H9 (cell line): ENCODE measurements at regions not wholly inside any gene's neighbourhood (a gene's known extent, or its start where the extent isn't known, plus 50 kb on each side); places are given as distances from the start of the nearest gene placed in this dataset.

Experiments
- DNase-seq: peaks from one replicate; pipeline ENCODE4 v3.0.0-alpha.2; 2017
- H2AFZ ChIP-seq: one replicate; pipeline ENCODE4 v1.6.1; 2013; ENCODE audit warnings: mild to moderate bottlenecking, low read length, control low read depth, moderate library complexity
- H2AK5ac ChIP-seq: 2 replicates; pipeline ENCODE4 v1.6.1; 2013; ENCODE audit warnings: low read length, control low read depth, mixed read lengths; ENCODE audit not compliant: insufficient read length
- H2BK120ac ChIP-seq: one replicate; pipeline ENCODE4 v1.6.1; 2013; ENCODE audit warnings: low read depth, mild to moderate bottlenecking, low read length, control low read depth, inconsistent platforms; ENCODE audit not compliant: poor library complexity, severe bottlenecking
- H2BK12ac ChIP-seq: 2 replicates; pipeline ENCODE4 v1.6.1; 2013; ENCODE audit warnings: low read length, control low read depth, mixed read lengths, low read depth; ENCODE audit not compliant: insufficient read length
- H2BK15ac ChIP-seq: 2 replicates; pipeline ENCODE4 v1.6.1; 2013; ENCODE audit warnings: low read depth, low read length, control low read depth
- H2BK20ac ChIP-seq: one replicate; pipeline ENCODE4 v1.6.1; 2013; ENCODE audit warnings: low read depth, mild to moderate bottlenecking, low read length, control low read depth, inconsistent platforms; ENCODE audit not compliant: poor library complexity, severe bottlenecking
- H2BK5ac ChIP-seq: 2 replicates; pipeline ENCODE4 v1.6.1; 2013; ENCODE audit warnings: low read length, control low read depth, mixed read lengths; ENCODE audit not compliant: insufficient read length
- H3K14ac ChIP-seq: 2 replicates; pipeline ENCODE4 v1.6.1; 2013; ENCODE audit warnings: low read length, control low read depth; ENCODE audit not compliant: insufficient read depth
- H3K18ac ChIP-seq: 2 replicates; pipeline ENCODE4 v1.6.1; 2013; ENCODE audit warnings: low read depth, mild to moderate bottlenecking, mixed read lengths, low read length, control low read depth; ENCODE audit not compliant: insufficient read length
- H3K23ac ChIP-seq: 2 replicates; pipeline ENCODE4 v1.6.1; 2013; ENCODE audit warnings: low read length, control low read depth, mixed read lengths, low read depth; ENCODE audit not compliant: insufficient read length
- H3K23me2 ChIP-seq: 2 replicates; pipeline ENCODE4 v1.6.1; 2013; ENCODE audit warnings: low read depth, mild to moderate bottlenecking, mixed read lengths, low read length, control low read depth; ENCODE audit not compliant: insufficient read length, poor library complexity, severe bottlenecking
- H3K27ac ChIP-seq: 2 replicates; pipeline ENCODE4 v1.5.1; 2013; ENCODE audit warnings: low read length, control low read depth, mixed read lengths, low read depth; ENCODE audit not compliant: insufficient read length
- H3K27me3 ChIP-seq: 2 replicates; pipeline ENCODE4 v1.6.1; 2013; ENCODE audit warnings: low read length, control low read depth, inconsistent platforms; ENCODE audit not compliant: insufficient read depth
- H3K4ac ChIP-seq: 2 replicates; pipeline ENCODE4 v1.6.1; 2013; ENCODE audit warnings: low read depth, mild to moderate bottlenecking, control low read depth, inconsistent platforms, low read length, moderate library complexity
- H3K4me1 ChIP-seq: 2 replicates; pipeline ENCODE4 v1.6.1; 2013; ENCODE audit warnings: low read length, control low read depth, inconsistent platforms; ENCODE audit not compliant: insufficient read depth
- H3K4me2 ChIP-seq: 2 replicates; pipeline ENCODE4 v1.6.1; 2013; ENCODE audit warnings: low read length, control low read depth, mixed read lengths; ENCODE audit not compliant: insufficient read length, insufficient read depth
- H3K56ac ChIP-seq: 2 replicates; pipeline ENCODE4 v1.6.1; 2013; ENCODE audit warnings: low read depth, mild to moderate bottlenecking, mixed read lengths, low read length, control low read depth; ENCODE audit not compliant: insufficient read length
- H3K79me1 ChIP-seq: 2 replicates; pipeline ENCODE4 v1.6.1; 2013; ENCODE audit warnings: low read depth, mild to moderate bottlenecking, moderate library complexity, low read length, control low read depth, inconsistent platforms; ENCODE audit not compliant: insufficient read depth, poor library complexity, severe bottlenecking
- H3K79me2 ChIP-seq: 2 replicates; pipeline ENCODE4 v1.6.1; 2013; ENCODE audit warnings: low read length, control low read depth, inconsistent platforms; ENCODE audit not compliant: insufficient read depth
- H3K9ac ChIP-seq: 2 replicates; pipeline ENCODE4 v1.6.1; 2013; ENCODE audit warnings: low read length, control low read depth, mixed read lengths; ENCODE audit not compliant: insufficient read length; ENCODE audit errors: extremely low read depth
- H3K9me3 ChIP-seq: one replicate; pipeline ENCODE4 v1.6.1; 2013; ENCODE audit warnings: low read depth, low read length, inconsistent platforms; ENCODE audit not compliant: control insufficient read depth
- H3T11ph ChIP-seq: one replicate; pipeline ENCODE4 v1.6.1; 2013; ENCODE audit warnings: mild to moderate bottlenecking, low read length, control low read depth, inconsistent platforms
- H4K20me1 ChIP-seq: one replicate; pipeline ENCODE4 v1.6.1; 2013; ENCODE audit not compliant: control insufficient read depth, insufficient read length, insufficient read depth
- H4K5ac ChIP-seq: 2 replicates; pipeline ENCODE4 v1.6.1; 2013; ENCODE audit warnings: low read depth, mild to moderate bottlenecking, mixed read lengths, low read length, control low read depth; ENCODE audit not compliant: insufficient read length
- H4K8ac ChIP-seq: replicated peaks from 2 replicates; pipeline ENCODE4 v1.6.1; 2013; ENCODE audit warnings: low read length, control low read depth, mixed read lengths, low read depth; ENCODE audit not compliant: insufficient read length
- H4K91ac ChIP-seq: 2 replicates; pipeline ENCODE4 v1.6.1; 2013; ENCODE audit warnings: low read depth, mild to moderate bottlenecking, moderate library complexity, mixed read lengths, low read length, control low read depth; ENCODE audit not compliant: insufficient read length
- H3K27ac Mint-ChIP-seq, 3 experiments: 2 replicates in 2 of 3; 3 replicates in 1 of 3; pipeline ENCODE4 v1.8.0; 2020 to 2021; ENCODE audit warnings: mixed read lengths in 3 of 3, mild to moderate bottlenecking in 1 of 3, moderate library complexity in 1 of 3
- H3K27me3 Mint-ChIP-seq: 2 replicates; pipeline ENCODE4 v1.8.0; 2021; ENCODE audit warnings: low read depth, mild to moderate bottlenecking, moderate library complexity, mixed read lengths
- H3K36me3 Mint-ChIP-seq, 3 experiments: 2 replicates in 2 of 3; 3 replicates in 1 of 3; pipeline ENCODE4 v1.8.0; 2020 to 2021; ENCODE audit warnings: low read depth in 3 of 3, mixed read lengths in 3 of 3; ENCODE audit not compliant: insufficient read depth in 1 of 3
- H3K4me1 Mint-ChIP-seq, 2 experiments: 2 replicates each; pipeline ENCODE4 v1.8.0; 2020; ENCODE audit warnings: mixed read lengths in 2 of 2
- H3K4me3 Mint-ChIP-seq, 2 experiments: 2 replicates in 1 of 2; 3 replicates in 1 of 2; pipeline ENCODE4 v1.8.0; 2020 to 2021; ENCODE audit warnings: mild to moderate bottlenecking in 2 of 2, mixed read lengths in 2 of 2, moderate library complexity in 1 of 2
- H3K9me3 Mint-ChIP-seq, 2 experiments: 2 replicates in 1 of 2; 3 replicates in 1 of 2; pipeline ENCODE4 v1.8.0; 2020; ENCODE audit warnings: mild to moderate bottlenecking in 2 of 2, mixed read lengths in 2 of 2, moderate library complexity in 1 of 2
- CTCF ChIP-seq: fragments of 200-600 bp; sonication (generic); conservative IDR thresholded peaks from 3 replicates; pipeline ENCODE4 v1.8.0; 2021; ENCODE audit warnings: antibody characterized with exemption, mild to moderate bottlenecking
- WGBS: extraction: QIAGEN DNeasy Blood & Tissue Kit; methylation state at CpG from one replicate; pipeline ENCODE4 v1.1.7; 2013; ENCODE audit warnings: missing lambda C conversion rate, low lambda C conversion rate, mixed read lengths; ENCODE audit not compliant: insufficient read length; ENCODE audit errors: extremely low coverage; 5-methylcytosine and 5-hydroxymethylcytosine counted together

- H3K56ac ChIP-seq, result no peak overlapping the region
- no peak overlapping the region for H2AK5ac ChIP-seq
- no peak for TF ChIP-seq CTCF
- H3K9me3 ChIP-seq, result no peaks in the 10 kb centered on the region
- no peaks in the 10 kb centered on the region for H3K79me2 ChIP-seq
- no peaks in the 10 kb centered on the region for H3K79me1 ChIP-seq
- no peak overlapping the region for H4K8ac ChIP-seq
- peaks cover 5% of the 10 kb centered on the region; the same call in 1 of the 2 replicates for H3K27me3 Mint-ChIP-seq
- no peak overlapping the region for H3K27ac ChIP-seq
- H3K9ac ChIP-seq, result no peak overlapping the region
- no peak overlapping the region for H3K4me2 ChIP-seq
- H3T11ph ChIP-seq, result no peak overlapping the region
- H3K18ac ChIP-seq, result no peak overlapping the region
- no peak overlapping the region for H2BK15ac ChIP-seq
- no CpG with 5 or more reads among the region's 3 CpGs for WGBS
- no peak overlapping the region for H3K4me3 Mint-ChIP-seq
- no peak overlapping the region for H3K14ac ChIP-seq
- no peak overlapping the region for H2BK120ac ChIP-seq
- H4K5ac ChIP-seq, result no peak overlapping the region
- H3K4me1 ChIP-seq, result no peaks in the 10 kb centered on the region
- no peaks in the 10 kb centered on the region for H4K20me1 ChIP-seq
- no peak for DNase-seq
- H3K36me3 Mint-ChIP-seq, result peaks cover 3 to 14% (median 6%) of the 10 kb centered on the region in 3 experiments
- H4K91ac ChIP-seq, result no peak overlapping the region
- no peak overlapping the region for H2BK12ac ChIP-seq
- no peaks in the 10 kb centered on the region for H3K23me2 ChIP-seq
- no peak overlapping the region for H3K27ac Mint-ChIP-seq
- H3K9me3 Mint-ChIP-seq, result peaks cover 14 to 16% of the 10 kb centered on the region in 2 experiments
- no peak overlapping the region for H2BK5ac ChIP-seq
- no peak overlapping the region for H3K4ac ChIP-seq
- H2BK20ac ChIP-seq, result no peak overlapping the region
- H3K23ac ChIP-seq, result no peak overlapping the region
- H2AFZ ChIP-seq, result no peak overlapping the region
- H3K27me3 ChIP-seq, result no peaks in the 10 kb centered on the region
- H3K4me1 Mint-ChIP-seq, result peaks cover 9 to 10% of the 10 kb centered on the region in 2 experiments
Measured at GRCh38 chr14:97699026-97699425, 901.8 kb downstream of the VRK1 start.
